Breast epithelium (tissue), 4 donors: ENCODE measurements at regions not wholly inside any gene's neighbourhood (a gene's known extent, or its start where the extent isn't known, plus 50 kb on each side); places are given as distances from the start of the nearest gene placed in this dataset.

Experiments
- DNase-seq, 2 donors: peaks; one replicate each; pipeline ENCODE4 v3.0.0-alpha.2; 2019; ENCODE audit warnings: low spot score in 2 of 2
- H3K27ac ChIP-seq, 2 donors: fragments of 200-600 bp; sonication (generic) in 1 of 2; one replicate each; pipeline ENCODE4 v1.5.1; 2016 to 2019; ENCODE audit warnings: mild to moderate bottlenecking in 1 of 2
- H3K27me3 ChIP-seq, 2 donors: fragments of 200-600 bp; sonication (generic) in 1 of 2; one replicate each; pipeline versions ENCODE4 v1.5.1 to v1.6.0; 2017 to 2019; ENCODE audit warnings: control low read depth in 1 of 2, mild to moderate bottlenecking in 1 of 2
- H3K36me3 ChIP-seq: fragments of 200-600 bp; one replicate; pipeline ENCODE4 v1.5.1; 2019
- H3K4me1 ChIP-seq, 2 donors: fragments of 200-600 bp; sonication (generic); one replicate each; pipeline ENCODE4 v1.5.1; 2016 to 2019; ENCODE audit warnings: control low read depth in 1 of 2
- H3K4me3 ChIP-seq, 3 donors: fragments of 200-600 bp; sonication (generic); 1 replicate in 2 of 3; 2 replicates in 1 of 3; pipeline ENCODE4 v1.5.1; 2016 to 2019; ENCODE audit warnings: mild to moderate bottlenecking in 3 of 3, moderate library complexity in 2 of 3
- H3K9me3 ChIP-seq, 2 donors: fragments of 200-600 bp; sonication (generic) in 1 of 2; one replicate each; pipeline ENCODE4 v1.5.1; 2016 to 2019; ENCODE audit warnings: control low read depth in 1 of 2
- CTCF ChIP-seq, 3 donors: fragments of 450-650 bp; IDR thresholded peaks; one replicate each; pipeline ENCODE4 v1.5.1; 2016 to 2017; ENCODE audit warnings: antibody characterized with exemption in 3 of 3, mild to moderate bottlenecking in 3 of 3, moderate library complexity in 3 of 3
- POLR2A ChIP-seq: fragments of 450-650 bp; IDR thresholded peaks from one replicate; pipeline ENCODE4 v1.6.1; 2016; ENCODE audit warnings: antibody characterized with exemption, mild to moderate bottlenecking, moderate library complexity
- POLR2AphosphoS5 ChIP-seq, 3 donors: sonication (generic); formaldehyde crosslinking; IDR thresholded peaks; one replicate each; pipeline ENCODE4 v1.6.1; 2017; ENCODE audit warnings: antibody characterized with exemption in 3 of 3
- intact Hi-C: fragments of 100-400 bp; cut with DNase I; formaldehyde crosslinking; loops from one replicate; pipeline ENCODE4 v1.15.1; 2023; ENCODE audit warnings: low total_unique reads

GRCh38 chr22:22035203-22035602 lies 52.6 kb upstream of the TOP3B start:
- no peaks in the 10 kb centered on the region for H3K9me3 ChIP-seq
- no peaks in the 10 kb centered on the region for H3K4me1 ChIP-seq
- no peaks in the 10 kb centered on the region for H3K27me3 ChIP-seq
- no peak overlapping the region for H3K27ac ChIP-seq
- H3K36me3 ChIP-seq, result no peaks in the 10 kb centered on the region
- intact Hi-C loops, result no loop called here
- no peak overlapping the region for H3K4me3 ChIP-seq
- TF ChIP-seq CTCF (IDR thresholded peaks at IDR 0.05) (no peak), POLR2AphosphoS5 (IDR thresholded peaks at IDR 0.05) (no peak), POLR2A (no peak)
- DNase-seq, result no peak

GRCh38 chr22:22034469-22035132 lies 52.0 kb upstream of the TOP3B start:
- no peaks in the 10 kb centered on the region for H3K4me1 ChIP-seq
- no peaks in the 10 kb centered on the region for H3K36me3 ChIP-seq
- intact Hi-C loops, result no loop called here
- no peak overlapping the region for H3K4me3 ChIP-seq
- no peak for DNase-seq
- no peaks in the 10 kb centered on the region for H3K9me3 ChIP-seq
- no peak for TF ChIP-seq POLR2A
- TF ChIP-seq POLR2AphosphoS5 (IDR thresholded peaks at IDR 0.05), result no peak
- no peak for TF ChIP-seq CTCF (IDR thresholded peaks at IDR 0.05)
- no peaks in the 10 kb centered on the region for H3K27me3 ChIP-seq
- no peak overlapping the region for H3K27ac ChIP-seq

- H3K4me3 ChIP-seq, result no peak overlapping the region
- H3K9me3 ChIP-seq, result no peaks in the 10 kb centered on the region
- intact Hi-C loops, result no loop called here
- TF ChIP-seq CTCF (IDR thresholded peaks at IDR 0.05), result no peak
- no peak for TF ChIP-seq POLR2A
- TF ChIP-seq POLR2AphosphoS5 (IDR thresholded peaks at IDR 0.05), result no peak
- H3K27me3 ChIP-seq, result no peaks in the 10 kb centered on the region
- no peaks in the 10 kb centered on the region for H3K4me1 ChIP-seq
- DNase-seq, result no peak
- no peak overlapping the region for H3K27ac ChIP-seq
- no peaks in the 10 kb centered on the region for H3K36me3 ChIP-seq
Observed at GRCh38 chr22:22033803-22034468, 51.3 kb upstream of the TOP3B start.

GRCh38 chr22:22032906-22033802 lies 50.6 kb upstream of the TOP3B start:
- DNase-seq, result no peak
- H3K9me3 ChIP-seq, result no peaks in the 10 kb centered on the region
- intact Hi-C loops, result no loop called here
- no peak overlapping the region for H3K4me3 ChIP-seq
- no peak overlapping the region for H3K27ac ChIP-seq
- no peaks in the 10 kb centered on the region for H3K36me3 ChIP-seq
- H3K4me1 ChIP-seq, result no peaks in the 10 kb centered on the region
- TF ChIP-seq POLR2AphosphoS5 (IDR thresholded peaks at IDR 0.05) (no peak), CTCF (IDR thresholded peaks at IDR 0.05) (no peak), POLR2A (no peak)
- H3K27me3 ChIP-seq, result no peaks in the 10 kb centered on the region
